HCT116 (cell line): ENCODE measurements at regions not wholly inside any gene's neighbourhood (a gene's known extent, or its start where the extent isn't known, plus 50 kb on each side); places are given as distances from the start of the nearest gene placed in this dataset.

ENCODE experiments used
- ATAC-seq: fragments of 200-7000 bp; cut with Tn5 transposase; 2 replicates; pipeline ENCODE4 v1.9.1; 2020; ENCODE audit warnings: mild to moderate bottlenecking, moderate library complexity
- BruUV-seq: library from RNA; stranded (reverse); fragments of 400-500 nt; replicated peaks from 2 replicates; lab custom pipeline; 2021; lab: Mats Ljungman, UMichigan
- CTCF ChIA-PET: fragments of 300-600 bp; sonication (Branson Sonifier 250); formaldehyde crosslinking; loops from one replicate; lab custom pipeline; 2021; ENCODE audit warnings: antibody characterized with exemption; lab: Charles Lee
- POLR2A ChIA-PET: fragments of 300-600, 350-600 bp; sonication (Branson Sonifier 250); formaldehyde crosslinking; loops from one replicate; lab custom pipeline; 2021; ENCODE audit warnings: antibody characterized with exemption; lab: Charles Lee
- RAD21 ChIA-PET, 2 experiments: fragments of 300-600 bp; sonication (Branson Sonifier 250); formaldehyde crosslinking; loops; one replicate each; lab custom pipeline; 2023; ENCODE audit warnings: low total read pairs in 2 of 2; ENCODE audit not compliant: uncharacterized antibody in 2 of 2, unreplicated experiment in 2 of 2, low non-redundant PET in 1 of 2; lab: Charles Lee
- DNase-seq: peaks from one replicate; pipeline ENCODE4 v3.0.0-alpha.2; 2010; ENCODE audit warnings: low read depth, low spot score
- H2AFZ ChIP-seq: fragments of 200-600 bp; shearing (Covaris generic), sonication (generic); 2 replicates; pipeline ENCODE4 v1.6.1; 2017; ENCODE audit warnings: low read depth, mixed run types, mixed read lengths, antibody characterized with exemption, low read length; ENCODE audit not compliant: poor library complexity, severe bottlenecking
- H3K27ac ChIP-seq: 2 replicates; pipeline ENCODE4 v1.5.1; 2012; ENCODE audit warnings: low read depth, low read length
- H3K27me3 ChIP-seq: fragments of 200-600 bp; sonication (generic); 2 replicates; pipeline ENCODE4 v1.6.1; 2016; ENCODE audit warnings: mixed run types, low read length, mixed read lengths; ENCODE audit not compliant: insufficient read depth
- H3K36me3 ChIP-seq, 2 experiments: fragments of 200-500 bp in 1 of 2; fragments of 200-600 bp in 1 of 2; sonication (Bioruptor generic) in 1 of 2; sonication (generic) in 1 of 2; 2 replicates each; pipeline versions ENCODE4 v1.5.1 to v1.6.1; 2014 to 2016; ENCODE audit warnings: low read length in 2 of 2, inconsistent platforms in 1 of 2, mixed read lengths in 1 of 2, mixed run types in 1 of 2; ENCODE audit not compliant: insufficient read depth in 2 of 2, control insufficient read depth in 1 of 2
- H3K4me1 ChIP-seq, 2 experiments: fragments of 200-600 bp in 1 of 2; sonication (generic) in 1 of 2; 2 replicates each; pipeline versions ENCODE4 v1.5.1 to v1.6.1; 2012 to 2017; ENCODE audit warnings: low read length in 2 of 2, inconsistent platforms in 1 of 2, mild to moderate bottlenecking in 1 of 2, mixed read lengths in 1 of 2, mixed run types in 1 of 2, moderate library complexity in 1 of 2; ENCODE audit not compliant: insufficient read depth in 2 of 2, control insufficient read depth in 1 of 2
- H3K4me2 ChIP-seq: fragments of 200-600 bp; sonication (generic); 2 replicates; pipeline ENCODE4 v1.6.1; 2017; ENCODE audit warnings: mixed run types, low read length, mixed read lengths
- H3K4me3 ChIP-seq, 2 experiments: fragments of 200-600 bp in 1 of 2; sonication (generic) in 1 of 2; replicated peaks in 1 of 2; 2 replicates each; pipeline ENCODE4 v1.5.1; 2011 to 2016; ENCODE audit warnings: low read length in 2 of 2, control low read depth in 1 of 2, low read depth in 1 of 2, mild to moderate bottlenecking in 1 of 2, mixed read lengths in 1 of 2, mixed run types in 1 of 2
- H3K79me2 ChIP-seq: fragments of 200-600 bp; sonication (generic); 2 replicates; pipeline ENCODE4 v1.6.1; 2017; ENCODE audit warnings: mild to moderate bottlenecking, mixed run types, low read length, moderate library complexity, mixed read lengths; ENCODE audit not compliant: insufficient read depth
- H3K9ac ChIP-seq: fragments of 200-600 bp; sonication (generic); 2 replicates; pipeline ENCODE4 v1.6.1; 2016; ENCODE audit warnings: low read length, mixed read lengths
- H3K9me2 ChIP-seq: fragments of 200-600 bp; sonication (generic), shearing (Covaris generic); 2 replicates; pipeline ENCODE4 v1.6.1; 2017; ENCODE audit warnings: mixed run types, mild to moderate bottlenecking, moderate library complexity; ENCODE audit not compliant: insufficient read depth
- H3K9me3 ChIP-seq, 2 experiments: fragments of 200-500 bp in 1 of 2; fragments of 200-600 bp in 1 of 2; sonication (Bioruptor generic) in 1 of 2; sonication (generic) in 1 of 2; 2 replicates each; pipeline ENCODE4 v1.6.1; 2014 to 2017; ENCODE audit warnings: low read length in 2 of 2, mixed read lengths in 2 of 2, inconsistent platforms in 1 of 2, low read depth in 1 of 2, mild to moderate bottlenecking in 1 of 2, mixed run types in 1 of 2, moderate library complexity in 1 of 2; ENCODE audit not compliant: control insufficient read depth in 1 of 2, insufficient read depth in 1 of 2
- H4K20me1 ChIP-seq: fragments of 200-600 bp; sonication (generic), shearing (Covaris generic); 2 replicates; pipeline ENCODE4 v1.6.1; 2017; ENCODE audit warnings: mixed run types, mild to moderate bottlenecking, moderate library complexity; ENCODE audit not compliant: insufficient read depth
- ATF3 ChIP-seq: IDR thresholded peaks from 2 replicates; pipeline ENCODE4 v1.6.1; 2012
- CBX3 ChIP-seq: IDR thresholded peaks from 2 replicates; pipeline ENCODE4 v1.6.1; 2012; ENCODE audit warnings: low read depth
- CEBPB ChIP-seq: IDR thresholded peaks from 2 replicates; pipeline ENCODE4 v1.6.1; 2012; ENCODE audit warnings: low read depth
- ELF1 ChIP-seq: IDR thresholded peaks from 2 replicates; pipeline ENCODE4 v1.6.1; 2012; ENCODE audit warnings: low read depth, borderline replicate concordance
- EZH2phosphoT487 ChIP-seq: fragments of 200-600 bp; IDR thresholded peaks from 2 replicates; pipeline ENCODE4 v1.6.1; 2018; ENCODE audit warnings: antibody characterized with exemption, borderline replicate concordance
- JUND ChIP-seq: IDR thresholded peaks from 2 replicates; pipeline ENCODE4 v1.6.1; 2012
- RAD21 ChIP-seq: IDR thresholded peaks from 2 replicates; pipeline ENCODE4 v1.6.1; 2012; ENCODE audit warnings: low read depth, mild to moderate bottlenecking
- REST ChIP-seq: IDR thresholded peaks from 2 replicates; pipeline ENCODE4 v1.6.1; 2012; ENCODE audit warnings: low read depth
- SP1 ChIP-seq: IDR thresholded peaks from 2 replicates; pipeline ENCODE4 v1.6.1; 2012; ENCODE audit warnings: low read depth
- TCF7L2 ChIP-seq: IDR thresholded peaks from 2 replicates; pipeline ENCODE4 v1.7.0; 2011; ENCODE audit warnings: borderline replicate concordance, inconsistent platforms; ENCODE audit not compliant: insufficient read depth, insufficient read length; ENCODE audit errors: extremely low read depth
- YY1 ChIP-seq: IDR thresholded peaks from 2 replicates; pipeline ENCODE4 v1.6.1; 2011; ENCODE audit warnings: low read length, low read depth, moderate library complexity, mild to moderate bottlenecking; ENCODE audit not compliant: insufficient replicate concordance; ENCODE audit errors: extremely low read depth
- ZFX ChIP-seq: fragments of 450-650 bp; IDR thresholded peaks from 2 replicates; pipeline ENCODE4 v1.6.1; 2017
- ZNF274 ChIP-seq: fragments of 200-500 bp; sonication (Bioruptor generic); IDR thresholded peaks from 2 replicates; pipeline ENCODE4 v1.6.1; 2014; ENCODE audit warnings: mild to moderate bottlenecking, low read depth, low read length, inconsistent platforms
- intact Hi-C: fragments of 100-400 bp; cut with micrococcal nuclease; formaldehyde crosslinking; loops from 2 replicates; pipeline ENCODE4 v1.10.0; 2022
- TF ChIP-seq, protein P1 (sequence below): IDR thresholded peaks from 2 replicates; pipeline ENCODE4 v1.6.1; 2011; ENCODE audit warnings: mild to moderate bottlenecking, low read length, moderate library complexity; ENCODE audit not compliant: insufficient replicate concordance; ENCODE audit errors: extremely low read depth

GRCh38 chr9:117492476-117492875 is 77.6 kb upstream of the ASTN2 start:
- DNase-seq = no peak
- no peaks in the 10 kb centered on the region for H3K36me3 ChIP-seq
- no peak overlapping the region for H3K4me2 ChIP-seq
- TF ChIP-seq ZFX (no peak), CEBPB (no peak), SP1 (no peak), ATF3 (no peak), ZNF274 (no peak), JUND (no peak), CBX3 (no peak), EZH2phosphoT487 (no peak), REST (no peak), RAD21 (no peak), YY1 (no peak), ELF1 (no peak), TCF7L2 (no peak)
- TF ChIP-seq, protein P1, sequence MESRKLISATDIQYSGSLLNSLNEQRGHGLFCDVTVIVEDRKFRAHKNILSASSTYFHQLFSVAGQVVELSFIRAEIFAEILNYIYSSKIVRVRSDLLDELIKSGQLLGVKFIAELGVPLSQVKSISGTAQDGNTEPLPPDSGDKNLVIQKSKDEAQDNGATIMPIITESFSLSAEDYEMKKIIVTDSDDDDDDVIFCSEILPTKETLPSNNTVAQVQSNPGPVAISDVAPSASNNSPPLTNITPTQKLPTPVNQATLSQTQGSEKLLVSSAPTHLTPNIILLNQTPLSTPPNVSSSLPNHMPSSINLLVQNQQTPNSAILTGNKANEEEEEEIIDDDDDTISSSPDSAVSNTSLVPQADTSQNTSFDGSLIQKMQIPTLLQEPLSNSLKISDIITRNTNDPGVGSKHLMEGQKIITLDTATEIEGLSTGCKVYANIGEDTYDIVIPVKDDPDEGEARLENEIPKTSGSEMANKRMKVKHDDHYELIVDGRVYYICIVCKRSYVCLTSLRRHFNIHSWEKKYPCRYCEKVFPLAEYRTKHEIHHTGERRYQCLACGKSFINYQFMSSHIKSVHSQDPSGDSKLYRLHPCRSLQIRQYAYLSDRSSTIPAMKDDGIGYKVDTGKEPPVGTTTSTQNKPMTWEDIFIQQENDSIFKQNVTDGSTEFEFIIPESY = no peak
- TF ChIP-seq, all 23 proteins: peak for 0
- Histone ChIP-seq H3K9me2 (no peaks in the 10 kb centered on the region), H3K27me3 (no peaks in the 10 kb centered on the region), H3K4me1 (no peaks in the 10 kb centered on the region), H3K9ac (no peak overlapping the region), H3K27ac (no peak overlapping the region), H4K20me1 (no peaks in the 10 kb centered on the region), H3K4me3 (no peak overlapping the region), H2AFZ (no peak overlapping the region), H3K9me3 (peaks cover 0 to 3% of the 10 kb centered on the region in 2 experiments; a peak in 2 of 4 replicates), H3K79me2 (no peaks in the 10 kb centered on the region)
- ChIA-PET RAD21 (no interaction called here), POLR2A (no interaction called here), CTCF (no interaction called here)
- BruUV-seq = no TSS peak
- no peak for ATAC-seq
- intact Hi-C loops = no loop called here
